CD4-positive, alpha-beta T cell (primary cell): ENCODE measurements at regions not wholly inside any gene's neighbourhood (a gene's known extent, or its start where the extent isn't known, plus 50 kb on each side); places are given as distances from the start of the nearest gene placed in this dataset.

Source experiments
- ATAC-seq: fragments of 200-7000 bp; cut with Tn5 transposase; one replicate; pipeline ENCODE4 v1.10.0; 2022; ENCODE audit warnings: mild to moderate bottlenecking; ENCODE audit not compliant: poor library complexity
- CTCF ChIA-PET: fragments of 350-600 bp; sonication (Branson Sonifier 250); formaldehyde crosslinking; loops from one replicate; lab custom pipeline; 2021; ENCODE audit warnings: antibody characterized with exemption, inconsistent platforms; lab: Charles Lee
- POLR2A ChIA-PET: fragments of 350-600 bp; sonication (Branson Sonifier 250); formaldehyde crosslinking; loops from one replicate; lab custom pipeline; 2021; ENCODE audit warnings: antibody characterized with exemption, inconsistent platforms; lab: Charles Lee
- DNase-seq, 14 experiments: peaks; one replicate each; pipeline ENCODE4 v3.0.0-alpha.2; 2013 to 2020; ENCODE audit warnings: mixed read lengths in 2 of 14
- H3K27ac ChIP-seq, 2 donors: one replicate each; pipeline versions ENCODE4 v1.5.1 to v1.7.0; 2013; ENCODE audit warnings: low read length in 2 of 2, low read depth in 1 of 2, mild to moderate bottlenecking in 1 of 2
- H3K27me3 ChIP-seq, 2 experiments: 1 replicate in 1 of 2; 2 replicates in 1 of 2; pipeline versions ENCODE4 v1.6.1 to v1.7.0; 2013; ENCODE audit warnings: low read length in 2 of 2, control low read depth in 1 of 2, mild to moderate bottlenecking in 1 of 2, moderate library complexity in 1 of 2; ENCODE audit not compliant: insufficient read depth in 2 of 2, control insufficient read depth in 1 of 2
- H3K36me3 ChIP-seq: one replicate; pipeline ENCODE4 v1.6.1; 2013; ENCODE audit warnings: low read length, control low read depth; ENCODE audit not compliant: insufficient read depth
- H3K4me1 ChIP-seq: one replicate; pipeline ENCODE4 v1.6.1; 2013; ENCODE audit warnings: low read length, control low read depth; ENCODE audit not compliant: insufficient read depth
- H3K4me3 ChIP-seq: one replicate; pipeline ENCODE4 v1.5.1; 2013; ENCODE audit warnings: mild to moderate bottlenecking, low read length, moderate library complexity
- H3K9me3 ChIP-seq, 2 experiments: 1 replicate in 1 of 2; 2 replicates in 1 of 2; pipeline versions ENCODE4 v1.6.1 to v1.7.0; 2013; ENCODE audit warnings: low read length in 2 of 2, mild to moderate bottlenecking in 2 of 2, control low read depth in 1 of 2, moderate library complexity in 1 of 2; ENCODE audit not compliant: control insufficient read depth in 1 of 2, insufficient read depth in 1 of 2
- H3K27ac Mint-ChIP-seq: one replicate; pipeline ENCODE4 v1.8.0; 2020; ENCODE audit warnings: mixed read lengths
- H3K27me3 Mint-ChIP-seq: one replicate; pipeline ENCODE4 v1.8.0; 2021; ENCODE audit warnings: mixed read lengths
- H3K36me3 Mint-ChIP-seq: one replicate; pipeline ENCODE4 v1.8.0; 2021; ENCODE audit warnings: low read depth, mixed read lengths
- H3K4me1 Mint-ChIP-seq: one replicate; pipeline ENCODE4 v1.8.0; 2021; ENCODE audit warnings: low read depth, mixed read lengths
- H3K4me3 Mint-ChIP-seq: one replicate; pipeline ENCODE4 v1.8.0; 2020; ENCODE audit warnings: mild to moderate bottlenecking, mixed read lengths
- H3K9me3 Mint-ChIP-seq: one replicate; pipeline ENCODE4 v1.8.0; 2020; ENCODE audit warnings: mixed read lengths
- CTCF ChIP-seq: fragments of 200-600 bp; IDR thresholded peaks from one replicate; pipeline ENCODE4 v1.8.0; 2022; ENCODE audit warnings: antibody characterized with exemption, mild to moderate bottlenecking
- intact Hi-C, 2 experiments: fragments of 100-400 bp; cut with DNase I in 1 of 2; cut with micrococcal nuclease in 1 of 2; formaldehyde crosslinking; loops; one replicate each; pipeline versions ENCODE4 v1.15.1 to v1.9.0; 2023 to 2025; cut with DNase I, micrococcal nuclease

GRCh38 chrX:139023531-139023930 lies 312.0 kb upstream of the FGF13 start:
- Mint-ChIP-seq H3K4me3 (no peak overlapping the region), H3K27ac (no peak overlapping the region), H3K27me3 (no peaks in the 10 kb centered on the region), H3K36me3 (no peaks in the 10 kb centered on the region), H3K4me1 (no peaks in the 10 kb centered on the region), H3K9me3 (no peaks in the 10 kb centered on the region)
- Histone ChIP-seq H3K36me3 (no peaks in the 10 kb centered on the region), H3K9me3 (no peaks in the 10 kb centered on the region), H3K27ac (no peak overlapping the region), H3K27me3 (no peaks in the 10 kb centered on the region), H3K4me1 (no peaks in the 10 kb centered on the region), H3K4me3 (no peak overlapping the region)
- intact Hi-C loops, result no loop called here
- TF ChIP-seq CTCF, result no peak
- ATAC-seq (no peak), DNase-seq (no peak)
- ChIA-PET CTCF (no interaction called here), POLR2A (no interaction called here)

GRCh38 chrX:139020801-139021200 lies 309.3 kb upstream of the FGF13 start:
- no peak for DNase-seq
- CTCF ChIA-PET, result no interaction called here
- no peaks in the 10 kb centered on the region for H3K27me3 Mint-ChIP-seq
- Histone ChIP-seq H3K36me3 (no peaks in the 10 kb centered on the region), H3K27ac (no peak overlapping the region), H3K9me3 (no peaks in the 10 kb centered on the region), H3K4me1 (no peaks in the 10 kb centered on the region), H3K4me3 (no peak overlapping the region), H3K27me3 (no peaks in the 10 kb centered on the region)
- no peak for TF ChIP-seq CTCF
- no peaks in the 10 kb centered on the region for H3K36me3 Mint-ChIP-seq
- peaks cover 3% of the 10 kb centered on the region for H3K9me3 Mint-ChIP-seq
- no peak for ATAC-seq
- no peak overlapping the region for H3K4me3 Mint-ChIP-seq
- POLR2A ChIA-PET, result no interaction called here
- H3K27ac Mint-ChIP-seq, result no peak overlapping the region
- H3K4me1 Mint-ChIP-seq, result no peaks in the 10 kb centered on the region
- intact Hi-C loops, result no loop called here

DNA sequence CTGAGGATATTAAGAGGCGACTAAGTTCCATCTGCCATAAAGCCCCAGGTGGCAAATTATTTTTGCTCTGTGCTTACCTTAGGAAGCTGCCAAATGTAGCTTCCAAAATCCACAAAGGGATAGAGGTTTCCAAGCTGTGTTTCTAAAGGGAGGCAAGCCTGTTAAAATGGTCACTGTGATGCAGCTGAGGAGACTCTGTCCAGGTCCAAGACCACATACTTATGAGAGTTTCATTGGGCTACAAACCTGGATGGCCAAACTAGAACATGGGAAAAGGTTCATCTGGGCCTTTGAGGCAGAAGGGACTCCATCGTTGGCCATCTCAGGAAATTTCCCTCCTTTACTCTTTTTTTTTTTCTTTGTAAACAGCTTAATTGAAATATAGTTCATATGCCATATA lies 306.9 kb upstream of the FGF13 start:
- H3K36me3 Mint-ChIP-seq, result no peaks in the 10 kb centered on the region
- H3K9me3 ChIP-seq, result no peaks in the 10 kb centered on the region
- H3K27me3 ChIP-seq, result no peaks in the 10 kb centered on the region
- ATAC-seq (no peak), DNase-seq (no peak)
- CTCF ChIA-PET, result interaction anchor here (1.7 kb wide), 1 partner anchor 10 kb away, joined by 4 read pairs; no protein-coding TSS in a partner anchor
- no peaks in the 10 kb centered on the region for H3K4me1 ChIP-seq
- no peaks in the 10 kb centered on the region for H3K27me3 Mint-ChIP-seq
- no peaks in the 10 kb centered on the region for H3K36me3 ChIP-seq
- TF ChIP-seq CTCF, result no peak
- no peak overlapping the region for H3K27ac ChIP-seq
- no peaks in the 10 kb centered on the region for H3K4me1 Mint-ChIP-seq
- no peak overlapping the region for H3K4me3 ChIP-seq
- no peak overlapping the region for H3K27ac Mint-ChIP-seq
- H3K4me3 Mint-ChIP-seq, result no peak overlapping the region
- POLR2A ChIA-PET, result no interaction called here
- peaks cover 3% of the 10 kb centered on the region for H3K9me3 Mint-ChIP-seq
- intact Hi-C loops, result no loop called here
